ENCODE measurements at regions not wholly inside any gene's neighbourhood (a gene's known extent, or its start where the extent isn't known, plus 50 kb on each side); places are given as distances from the start of the nearest gene placed in this dataset.

DNA sequence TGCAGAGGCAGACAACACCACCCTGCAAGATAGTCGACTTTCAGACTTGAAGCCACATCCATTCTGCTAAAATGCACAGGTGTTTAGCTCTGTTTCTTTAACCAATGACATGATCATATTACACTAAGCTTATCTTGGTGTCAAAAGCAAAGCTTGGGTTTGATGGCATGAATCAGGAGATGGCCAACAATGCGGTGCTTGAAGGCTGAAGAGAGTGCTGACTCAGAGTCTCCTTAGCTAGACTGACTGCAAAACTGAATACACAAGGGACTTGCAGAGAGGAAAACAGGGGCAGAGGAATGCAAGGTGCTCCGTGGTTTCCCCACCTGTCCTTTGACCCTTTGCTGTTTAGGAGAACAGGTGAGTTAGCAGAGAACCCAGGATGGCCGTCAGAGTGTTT is 262.6 kb downstream of the SIPA1L2 start:
- TF ChIP-seq, protein P1, sequence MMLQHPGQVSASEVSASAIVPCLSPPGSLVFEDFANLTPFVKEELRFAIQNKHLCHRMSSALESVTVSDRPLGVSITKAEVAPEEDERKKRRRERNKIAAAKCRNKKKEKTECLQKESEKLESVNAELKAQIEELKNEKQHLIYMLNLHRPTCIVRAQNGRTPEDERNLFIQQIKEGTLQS (CRISPR knock-in tag; conservative IDR thresholded peaks at IDR 0.05) = no peak
- TF ChIP-seq NR2C2 (CRISPR knock-in tag; IDR thresholded peaks at IDR 0.05) (no peak), CTCF (IDR thresholded peaks at IDR 0.05) (no peak), MAX (CRISPR knock-in tag; IDR thresholded peaks at IDR 0.05) (no peak), FOXJ3 (CRISPR knock-in tag; IDR thresholded peaks at IDR 0.05; ENCODE audit: borderline replicate concordance) (no peak), E2F1 (CRISPR knock-in tag; IDR thresholded peaks at IDR 0.05) (no peak), PRRX2 (CRISPR knock-in tag; IDR thresholded peaks at IDR 0.05) (no peak), ATF2 (CRISPR knock-in tag; IDR thresholded peaks at IDR 0.05; ENCODE audit: borderline replicate concordance, low read depth) (no peak), STAT6 (CRISPR knock-in tag; conservative IDR thresholded peaks at IDR 0.05; ENCODE audit: low read depth) (no peak)
- TF ChIP-seq, protein P2, sequence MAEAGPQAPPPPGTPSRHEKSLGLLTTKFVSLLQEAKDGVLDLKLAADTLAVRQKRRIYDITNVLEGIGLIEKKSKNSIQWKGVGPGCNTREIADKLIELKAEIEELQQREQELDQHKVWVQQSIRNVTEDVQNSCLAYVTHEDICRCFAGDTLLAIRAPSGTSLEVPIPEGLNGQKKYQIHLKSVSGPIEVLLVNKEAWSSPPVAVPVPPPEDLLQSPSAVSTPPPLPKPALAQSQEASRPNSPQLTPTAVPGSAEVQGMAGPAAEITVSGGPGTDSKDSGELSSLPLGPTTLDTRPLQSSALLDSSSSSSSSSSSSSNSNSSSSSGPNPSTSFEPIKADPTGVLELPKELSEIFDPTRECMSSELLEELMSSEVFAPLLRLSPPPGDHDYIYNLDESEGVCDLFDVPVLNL (CRISPR knock-in tag; IDR thresholded peaks at IDR 0.05; ENCODE audit: borderline replicate concordance, low read depth) = no peak
